Panc1 (cell line): ENCODE measurements at regions not wholly inside any gene's neighbourhood (a gene's known extent, or its start where the extent isn't known, plus 50 kb on each side); places are given as distances from the start of the nearest gene placed in this dataset.

Experiments used
- ATAC-seq: fragments of 200-7000 bp; cut with Tn5 transposase; 2 replicates; pipeline ENCODE4 v1.9.1; 2020; ENCODE audit warnings: mild to moderate bottlenecking, moderate library complexity
- BruUV-seq: library from RNA; stranded (reverse); fragments of 400-500 nt; replicated peaks from 2 replicates; lab custom pipeline; 2021; lab: Mats Ljungman, UMichigan
- CTCF ChIA-PET: fragments of 300-600 bp; sonication (Branson Sonifier 250); formaldehyde crosslinking; loops from one replicate; lab custom pipeline; 2022; ENCODE audit warnings: antibody characterized with exemption; lab: Charles Lee
- POLR2A ChIA-PET: fragments of 300-600 bp; sonication (Branson Sonifier 250); formaldehyde crosslinking; loops from one replicate; lab custom pipeline; 2022; ENCODE audit warnings: antibody characterized with exemption; lab: Charles Lee
- DNase-seq: peaks from one replicate; pipeline ENCODE4 v3.0.0-alpha.2; 2010; ENCODE audit warnings: low read depth, low spot score
- H3K27ac ChIP-seq: 2 replicates; pipeline ENCODE4 v1.5.1; 2011; ENCODE audit warnings: mild to moderate bottlenecking, low read length, inconsistent platforms
- H3K27me3 ChIP-seq: fragments of 200-500 bp; sonication (Bioruptor generic); 2 replicates; pipeline ENCODE4 v1.6.0; 2014; ENCODE audit warnings: low read length, inconsistent platforms; ENCODE audit not compliant: control insufficient read depth, insufficient read depth
- H3K36me3 ChIP-seq: fragments of 200-500 bp; sonication (Bioruptor generic); 2 replicates; pipeline ENCODE4 v1.5.1; 2014; ENCODE audit warnings: inconsistent platforms, mild to moderate bottlenecking, low read length, moderate library complexity; ENCODE audit not compliant: control insufficient read depth, insufficient read depth
- H3K4me1 ChIP-seq: 2 replicates; pipeline ENCODE4 v1.5.1; 2011; ENCODE audit warnings: inconsistent platforms, mild to moderate bottlenecking, low read length, moderate library complexity; ENCODE audit not compliant: control insufficient read depth, insufficient read depth
- H3K4me3 ChIP-seq, 2 experiments: 2 replicates each; pipeline ENCODE4 v1.5.1; 2011 to 2012; ENCODE audit warnings: low read depth in 2 of 2, low read length in 2 of 2, mild to moderate bottlenecking in 2 of 2, inconsistent platforms in 1 of 2, moderate library complexity in 1 of 2
- H3K9me3 ChIP-seq: fragments of 200-500 bp; sonication (Bioruptor generic); 2 replicates; pipeline ENCODE4 v1.5.1; 2014; ENCODE audit warnings: low read depth, mild to moderate bottlenecking, inconsistent platforms, low read length, moderate library complexity; ENCODE audit not compliant: control insufficient read depth, insufficient read depth
- POLR2AphosphoS5 ChIP-seq: IDR thresholded peaks from 2 replicates; pipeline ENCODE4 v1.6.1; 2012; ENCODE audit warnings: mild to moderate bottlenecking, low read depth, low read length, moderate library complexity
- SIN3A ChIP-seq: IDR thresholded peaks from 2 replicates; pipeline ENCODE4 v1.6.1; 2012; ENCODE audit warnings: low read depth, mild to moderate bottlenecking, low read length, moderate library complexity, borderline replicate concordance; ENCODE audit not compliant: insufficient read depth
- TCF7L2 ChIP-seq: IDR thresholded peaks from 2 replicates; pipeline ENCODE4 v1.6.1; 2011; ENCODE audit warnings: mild to moderate bottlenecking, low read depth, low read length, inconsistent platforms
- in situ Hi-C: cut with HindIII; loops from 2 replicates; pipeline ENCODE4 v1.10.0; 2016; ENCODE audit warnings: low sequenced_read_pairs, low pct_unique_long_range_greater_than_20kb
- intact Hi-C: fragments of 100-400 bp; cut with micrococcal nuclease; formaldehyde crosslinking; loops from one replicate; pipeline ENCODE4 v1.10.0; 2022; ENCODE audit not compliant: unreplicated experiment
- TF ChIP-seq, protein P1 (sequence below), 2 experiments: IDR thresholded peaks; 2 replicates each; pipeline ENCODE4 v1.6.1; 2011 to 2012; ENCODE audit warnings: low read depth in 2 of 2, control low read depth in 1 of 2, low read length in 1 of 2, mild to moderate bottlenecking in 1 of 2, moderate library complexity in 1 of 2; ENCODE audit not compliant: insufficient read depth in 1 of 2
- TF ChIP-seq, protein P2 (sequence below): fragments of 450-650 bp; IDR thresholded peaks from 2 replicates; pipeline ENCODE4 v1.5.1; 2017; ENCODE audit warnings: mild to moderate bottlenecking

DNA sequence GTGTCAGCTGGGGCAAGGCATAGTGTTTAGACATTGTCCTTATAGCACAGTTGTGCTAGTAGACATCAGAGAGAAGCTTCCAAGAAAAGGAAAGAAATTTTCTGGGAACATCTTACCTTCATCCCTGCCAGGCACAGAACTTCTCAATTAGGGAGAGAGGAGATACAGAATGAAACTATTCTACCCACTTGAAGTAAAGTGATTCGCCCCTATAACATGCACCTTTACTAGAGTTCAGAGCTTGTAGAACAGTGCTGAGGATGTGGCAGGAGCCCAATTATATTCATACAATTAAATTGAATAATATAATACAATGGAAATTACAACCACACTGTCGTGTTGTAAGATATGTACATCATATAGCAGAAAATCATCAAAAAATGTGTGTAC lies 1063.9 kb upstream of the CITED2 start:
- Histone ChIP-seq H3K27me3 (no peaks in the 10 kb centered on the region), H3K4me1 (no peaks in the 10 kb centered on the region), H3K27ac (peak overlapping the region; percentile 14; the same call in 1 of the 2 replicates), H3K36me3 (no peaks in the 10 kb centered on the region), H3K4me3 (no peak overlapping the region), H3K9me3 (peaks cover 5% of the 10 kb centered on the region; the same call in 1 of the 2 replicates)
- ChIA-PET CTCF (no interaction called here), POLR2A (no interaction called here)
- ATAC-seq (no peak), DNase-seq (no peak)
- intact Hi-C loops: no loop called here
- TF ChIP-seq TCF7L2 (no peak), SIN3A (no peak), POLR2AphosphoS5 (no peak)
- TF ChIP-seq, protein P1, sequence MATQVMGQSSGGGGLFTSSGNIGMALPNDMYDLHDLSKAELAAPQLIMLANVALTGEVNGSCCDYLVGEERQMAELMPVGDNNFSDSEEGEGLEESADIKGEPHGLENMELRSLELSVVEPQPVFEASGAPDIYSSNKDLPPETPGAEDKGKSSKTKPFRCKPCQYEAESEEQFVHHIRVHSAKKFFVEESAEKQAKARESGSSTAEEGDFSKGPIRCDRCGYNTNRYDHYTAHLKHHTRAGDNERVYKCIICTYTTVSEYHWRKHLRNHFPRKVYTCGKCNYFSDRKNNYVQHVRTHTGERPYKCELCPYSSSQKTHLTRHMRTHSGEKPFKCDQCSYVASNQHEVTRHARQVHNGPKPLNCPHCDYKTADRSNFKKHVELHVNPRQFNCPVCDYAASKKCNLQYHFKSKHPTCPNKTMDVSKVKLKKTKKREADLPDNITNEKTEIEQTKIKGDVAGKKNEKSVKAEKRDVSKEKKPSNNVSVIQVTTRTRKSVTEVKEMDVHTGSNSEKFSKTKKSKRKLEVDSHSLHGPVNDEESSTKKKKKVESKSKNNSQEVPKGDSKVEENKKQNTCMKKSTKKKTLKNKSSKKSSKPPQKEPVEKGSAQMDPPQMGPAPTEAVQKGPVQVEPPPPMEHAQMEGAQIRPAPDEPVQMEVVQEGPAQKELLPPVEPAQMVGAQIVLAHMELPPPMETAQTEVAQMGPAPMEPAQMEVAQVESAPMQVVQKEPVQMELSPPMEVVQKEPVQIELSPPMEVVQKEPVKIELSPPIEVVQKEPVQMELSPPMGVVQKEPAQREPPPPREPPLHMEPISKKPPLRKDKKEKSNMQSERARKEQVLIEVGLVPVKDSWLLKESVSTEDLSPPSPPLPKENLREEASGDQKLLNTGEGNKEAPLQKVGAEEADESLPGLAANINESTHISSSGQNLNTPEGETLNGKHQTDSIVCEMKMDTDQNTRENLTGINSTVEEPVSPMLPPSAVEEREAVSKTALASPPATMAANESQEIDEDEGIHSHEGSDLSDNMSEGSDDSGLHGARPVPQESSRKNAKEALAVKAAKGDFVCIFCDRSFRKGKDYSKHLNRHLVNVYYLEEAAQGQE (IDR thresholded peaks at IDR 0.05; ENCODE audit: insufficient read depth in 1 of 2, low read depth in 2 of 2, low read length in 1 of 2): no peak
- TF ChIP-seq, protein P2, sequence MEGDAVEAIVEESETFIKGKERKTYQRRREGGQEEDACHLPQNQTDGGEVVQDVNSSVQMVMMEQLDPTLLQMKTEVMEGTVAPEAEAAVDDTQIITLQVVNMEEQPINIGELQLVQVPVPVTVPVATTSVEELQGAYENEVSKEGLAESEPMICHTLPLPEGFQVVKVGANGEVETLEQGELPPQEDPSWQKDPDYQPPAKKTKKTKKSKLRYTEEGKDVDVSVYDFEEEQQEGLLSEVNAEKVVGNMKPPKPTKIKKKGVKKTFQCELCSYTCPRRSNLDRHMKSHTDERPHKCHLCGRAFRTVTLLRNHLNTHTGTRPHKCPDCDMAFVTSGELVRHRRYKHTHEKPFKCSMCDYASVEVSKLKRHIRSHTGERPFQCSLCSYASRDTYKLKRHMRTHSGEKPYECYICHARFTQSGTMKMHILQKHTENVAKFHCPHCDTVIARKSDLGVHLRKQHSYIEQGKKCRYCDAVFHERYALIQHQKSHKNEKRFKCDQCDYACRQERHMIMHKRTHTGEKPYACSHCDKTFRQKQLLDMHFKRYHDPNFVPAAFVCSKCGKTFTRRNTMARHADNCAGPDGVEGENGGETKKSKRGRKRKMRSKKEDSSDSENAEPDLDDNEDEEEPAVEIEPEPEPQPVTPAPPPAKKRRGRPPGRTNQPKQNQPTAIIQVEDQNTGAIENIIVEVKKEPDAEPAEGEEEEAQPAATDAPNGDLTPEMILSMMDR: no peak
- in situ Hi-C loops: no loop called here
- BruUV-seq: no TSS peak

DNA sequence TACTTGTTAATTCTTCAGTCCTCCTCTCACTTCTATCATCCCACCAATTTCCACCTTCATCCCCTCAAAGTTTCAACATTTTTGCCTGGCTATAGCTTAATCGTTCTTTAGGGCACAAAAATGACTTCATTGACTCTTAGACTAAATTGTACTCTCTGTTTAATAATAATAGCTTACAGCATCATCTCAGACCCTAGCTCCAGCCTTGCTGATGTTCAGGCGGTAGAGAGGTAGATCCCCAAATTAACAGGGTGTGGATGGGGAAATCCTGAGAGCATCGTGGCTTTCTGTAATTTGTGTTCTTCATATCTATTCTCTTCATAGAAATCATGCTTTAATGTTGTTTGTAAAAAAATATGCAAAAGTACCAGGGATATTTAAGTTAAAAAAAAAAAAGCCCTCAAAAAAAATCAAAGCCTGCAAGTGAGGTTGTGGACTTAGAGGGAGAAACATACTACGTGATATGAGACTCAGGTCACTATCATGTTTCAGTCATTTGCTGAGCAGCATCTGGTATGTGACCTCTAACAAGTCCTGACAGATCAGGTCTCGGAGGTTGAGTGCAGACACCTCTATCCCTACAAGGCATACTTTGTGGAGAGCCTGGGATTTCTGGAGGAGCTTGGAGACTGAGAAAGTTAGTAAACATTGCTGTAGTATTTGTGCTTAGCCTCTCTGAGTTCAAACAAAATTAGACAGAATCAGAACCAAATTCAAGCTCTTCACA lies 1063.3 kb upstream of the CITED2 start:
- ATAC-seq (no peak), DNase-seq (no peak)
- TF ChIP-seq SIN3A (no peak), POLR2AphosphoS5 (no peak), TCF7L2 (no peak)
- TF ChIP-seq, protein P1 (IDR thresholded peaks at IDR 0.05; ENCODE audit: insufficient read depth in 1 of 2, low read depth in 2 of 2, low read length in 1 of 2): no peak
- TF ChIP-seq, protein P2: no peak
- Histone ChIP-seq H3K27me3 (no peaks in the 10 kb centered on the region), H3K27ac (peak overlapping the region; percentile 14; the same call in 1 of the 2 replicates), H3K4me3 (no peak overlapping the region), H3K4me1 (no peaks in the 10 kb centered on the region), H3K36me3 (no peaks in the 10 kb centered on the region), H3K9me3 (peaks cover 6% of the 10 kb centered on the region; the same call in 1 of the 2 replicates)
- ChIA-PET CTCF (no interaction called here), POLR2A (no interaction called here)
- no TSS peak for BruUV-seq
- intact Hi-C loops (no loop called here), in situ Hi-C loops (no loop called here)
